ENCODE measurements at regions not wholly inside any gene's neighbourhood (a gene's known extent, or its start where the extent isn't known, plus 50 kb on each side); places are given as distances from the start of the nearest gene placed in this dataset.

- TF ChIP-seq EZH2phosphoT487 (IDR thresholded peaks at IDR 0.05; ENCODE audit: borderline replicate concordance) = no peak
- no peak for TF ChIP-seq CTCF (conservative IDR thresholded peaks at IDR 0.05; ENCODE audit: low read length)
Observed at GRCh38 chr3:193769437-193769836, 176.4 kb downstream of the OPA1 start.
